Coronary artery (tissue), 2 donors: ENCODE measurements at regions not wholly inside any gene's neighbourhood (a gene's known extent, or its start where the extent isn't known, plus 50 kb on each side); places are given as distances from the start of the nearest gene placed in this dataset.

ENCODE experiments used
- DNase-seq: peaks from one replicate; pipeline ENCODE4 v3.0.0-alpha.2; 2017; ENCODE audit warnings: low spot score
- H3K27ac ChIP-seq, 2 donors: fragments of 200-600 bp; sonication (generic); one replicate each; pipeline ENCODE4 v1.5.1; 2016 to 2019
- H3K4me3 ChIP-seq: fragments of 200-600 bp; sonication (generic); 2 replicates; pipeline ENCODE4 v1.5.1; 2016; ENCODE audit warnings: mild to moderate bottlenecking, moderate library complexity
- TF ChIP-seq, protein P1 (sequence below): fragments of 200-600 bp; sonication (generic); IDR thresholded peaks from one replicate; pipeline ENCODE4 v1.5.1; 2019; ENCODE audit warnings: antibody characterized with exemption

DNA sequence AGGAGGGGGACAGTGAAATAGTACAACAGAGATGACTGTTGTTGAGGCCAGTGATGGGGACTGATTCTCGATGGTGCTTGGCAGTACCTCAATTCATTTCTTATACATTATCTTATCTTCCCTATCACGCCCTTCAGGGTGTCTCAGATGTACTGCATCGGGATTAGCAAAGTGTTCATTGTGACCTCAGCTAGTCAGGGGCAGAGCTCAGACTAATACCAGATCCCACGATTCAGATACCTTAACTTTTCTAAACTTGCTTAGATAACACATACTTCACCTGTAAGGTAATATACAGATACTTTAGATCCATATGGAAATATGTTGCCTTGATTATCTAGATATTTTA, 720.6 kb downstream of the EFNB2 start:
- no peak overlapping the region for H3K27ac ChIP-seq
- H3K4me3 ChIP-seq = no peak overlapping the region
- no peak for DNase-seq
- TF ChIP-seq, protein P1, sequence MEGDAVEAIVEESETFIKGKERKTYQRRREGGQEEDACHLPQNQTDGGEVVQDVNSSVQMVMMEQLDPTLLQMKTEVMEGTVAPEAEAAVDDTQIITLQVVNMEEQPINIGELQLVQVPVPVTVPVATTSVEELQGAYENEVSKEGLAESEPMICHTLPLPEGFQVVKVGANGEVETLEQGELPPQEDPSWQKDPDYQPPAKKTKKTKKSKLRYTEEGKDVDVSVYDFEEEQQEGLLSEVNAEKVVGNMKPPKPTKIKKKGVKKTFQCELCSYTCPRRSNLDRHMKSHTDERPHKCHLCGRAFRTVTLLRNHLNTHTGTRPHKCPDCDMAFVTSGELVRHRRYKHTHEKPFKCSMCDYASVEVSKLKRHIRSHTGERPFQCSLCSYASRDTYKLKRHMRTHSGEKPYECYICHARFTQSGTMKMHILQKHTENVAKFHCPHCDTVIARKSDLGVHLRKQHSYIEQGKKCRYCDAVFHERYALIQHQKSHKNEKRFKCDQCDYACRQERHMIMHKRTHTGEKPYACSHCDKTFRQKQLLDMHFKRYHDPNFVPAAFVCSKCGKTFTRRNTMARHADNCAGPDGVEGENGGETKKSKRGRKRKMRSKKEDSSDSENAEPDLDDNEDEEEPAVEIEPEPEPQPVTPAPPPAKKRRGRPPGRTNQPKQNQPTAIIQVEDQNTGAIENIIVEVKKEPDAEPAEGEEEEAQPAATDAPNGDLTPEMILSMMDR = no peak

DNA sequence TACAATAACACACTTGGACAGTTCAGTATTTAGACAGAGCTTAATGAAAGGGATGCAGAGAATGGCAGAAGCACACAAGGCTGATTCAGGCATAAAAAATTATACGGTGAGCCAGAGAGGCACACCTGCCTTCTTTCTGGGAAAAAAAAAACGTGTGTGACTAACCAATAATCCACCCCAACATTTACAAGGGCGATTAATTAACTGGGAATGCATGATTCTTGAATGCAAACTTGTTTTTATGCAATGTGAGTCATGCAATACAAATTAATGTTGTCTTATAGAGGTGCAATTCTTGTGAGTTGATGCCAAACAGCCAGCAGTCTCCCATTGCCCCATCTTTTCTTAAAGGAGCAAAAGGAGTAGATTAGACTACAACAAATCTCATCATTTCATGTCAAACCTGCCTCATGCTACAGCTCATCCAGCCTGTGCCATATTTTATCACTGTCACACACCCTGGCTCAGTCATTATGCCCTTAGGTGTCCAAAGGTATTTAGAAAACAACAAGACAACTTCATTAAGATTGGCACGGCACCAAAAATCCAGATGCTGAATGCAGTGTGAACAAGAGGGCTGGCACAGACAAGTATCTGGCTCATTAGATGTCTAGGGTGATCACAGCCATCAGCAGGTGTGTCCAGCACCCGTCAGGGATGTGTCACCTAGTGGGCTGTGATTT, 721.1 kb downstream of the EFNB2 start:
- Histone ChIP-seq H3K4me3 (no peak overlapping the region), H3K27ac (no peak overlapping the region)
- TF ChIP-seq, protein P1 = no peak
- DNase-seq = no peak

DNA sequence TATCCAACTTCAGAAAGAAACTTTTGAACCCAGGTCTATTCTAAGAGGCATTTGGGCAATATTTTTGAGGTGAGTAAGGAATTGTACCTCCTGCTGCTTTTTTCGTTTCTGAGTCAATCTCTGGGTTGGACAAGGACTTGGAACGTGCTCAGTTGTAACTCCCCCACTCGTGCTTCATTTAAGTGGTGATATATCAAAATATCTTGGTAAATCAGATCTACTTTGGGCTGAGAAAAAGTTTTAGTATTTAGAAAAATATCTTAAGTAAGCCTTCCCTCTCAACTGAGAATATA, 728.9 kb downstream of the EFNB2 start:
- no peak overlapping the region for H3K4me3 ChIP-seq
- no peak overlapping the region for H3K27ac ChIP-seq
- TF ChIP-seq, protein P1 = no peak
- no peak for DNase-seq

DNA sequence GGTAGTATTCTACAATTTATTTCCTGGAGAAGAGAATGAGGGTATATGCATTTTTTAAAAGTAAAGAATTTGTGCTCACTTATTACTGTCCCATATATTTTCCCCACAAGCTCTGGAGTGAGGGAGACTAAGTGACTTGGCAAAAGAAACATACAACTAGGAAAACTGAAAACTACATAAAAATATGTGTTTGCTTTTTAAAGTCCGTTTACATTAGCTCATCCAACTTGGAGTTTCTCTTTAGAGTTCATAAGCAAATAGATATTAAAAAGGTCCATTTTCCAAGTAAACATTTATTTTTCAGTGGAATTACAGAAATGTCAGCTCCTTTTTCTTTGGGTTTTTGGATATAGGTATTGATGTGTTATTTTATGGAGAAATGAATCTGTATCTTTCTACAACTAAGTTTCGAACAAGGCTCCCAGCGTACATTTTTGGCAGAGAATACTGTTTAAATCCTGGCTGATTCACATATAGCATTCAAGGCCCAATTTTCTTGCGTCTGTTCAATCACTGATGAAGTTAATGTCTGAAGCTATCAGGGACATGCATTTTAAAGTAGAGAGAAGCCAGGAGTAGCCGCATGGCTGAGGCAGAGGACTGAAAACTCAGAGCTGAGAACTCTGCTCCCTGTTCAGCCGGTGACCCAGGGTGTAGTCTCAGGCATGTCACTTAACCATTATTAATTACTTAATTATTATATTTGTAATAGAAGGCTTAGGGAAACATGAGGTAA, 729.4 kb downstream of the EFNB2 start:
- TF ChIP-seq, protein P1 = no peak
- no peak overlapping the region for H3K27ac ChIP-seq
- no peak for DNase-seq
- no peak overlapping the region for H3K4me3 ChIP-seq

DNA sequence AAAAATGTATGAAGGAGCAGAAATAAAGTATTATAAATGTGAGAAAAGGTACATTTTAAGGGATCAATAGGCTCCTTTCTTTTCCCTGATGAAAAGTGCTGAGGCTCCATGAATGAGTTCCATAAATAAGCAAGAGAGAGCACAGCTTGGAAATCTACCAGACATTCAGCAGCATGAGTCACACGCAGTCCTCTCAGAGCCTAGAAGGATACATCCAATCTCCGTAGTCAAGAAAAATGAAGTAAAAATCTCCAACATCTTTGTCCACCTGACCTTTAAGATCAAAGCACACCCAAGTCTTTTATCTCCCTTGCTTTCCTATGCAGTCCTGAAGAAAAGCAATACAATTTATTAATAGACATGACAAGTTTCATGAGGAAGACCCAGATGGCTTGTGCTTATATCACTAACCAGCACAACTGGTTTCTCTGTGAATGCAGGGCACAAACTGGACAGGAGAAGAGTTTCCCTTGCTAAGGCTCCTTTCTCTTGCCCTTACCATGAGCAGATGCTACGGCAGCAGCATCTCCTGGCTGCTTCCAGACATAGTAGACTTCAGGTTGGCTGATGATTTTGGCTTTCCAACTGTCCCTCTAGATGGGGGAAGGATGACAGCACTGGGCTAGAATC, 730.8 kb downstream of the EFNB2 start:
- DNase-seq = no peak
- Histone ChIP-seq H3K27ac (no peak overlapping the region), H3K4me3 (no peak overlapping the region)
- TF ChIP-seq, protein P1 = no peak

DNA sequence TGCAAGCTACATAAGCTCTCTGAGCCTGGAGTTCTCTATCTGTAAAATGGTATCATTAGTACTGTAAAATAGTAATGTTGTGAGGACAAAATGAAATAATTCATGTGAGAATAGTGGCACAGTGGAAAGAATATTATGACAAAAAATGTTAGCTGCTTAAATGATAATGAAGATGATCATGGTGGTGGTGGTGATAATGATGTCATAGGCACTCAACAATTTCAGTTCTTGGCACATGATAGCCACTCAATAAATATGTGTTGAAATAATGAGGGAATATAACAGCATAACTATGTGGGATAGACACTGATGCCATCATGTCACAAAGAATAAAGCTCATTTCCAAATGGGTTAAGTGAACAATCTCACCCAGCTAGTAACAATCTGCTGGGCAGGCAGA, 736.3 kb downstream of the EFNB2 start:
- TF ChIP-seq, protein P1 = no peak
- Histone ChIP-seq H3K4me3 (no peak overlapping the region), H3K27ac (no peak overlapping the region)
- no peak for DNase-seq

DNA sequence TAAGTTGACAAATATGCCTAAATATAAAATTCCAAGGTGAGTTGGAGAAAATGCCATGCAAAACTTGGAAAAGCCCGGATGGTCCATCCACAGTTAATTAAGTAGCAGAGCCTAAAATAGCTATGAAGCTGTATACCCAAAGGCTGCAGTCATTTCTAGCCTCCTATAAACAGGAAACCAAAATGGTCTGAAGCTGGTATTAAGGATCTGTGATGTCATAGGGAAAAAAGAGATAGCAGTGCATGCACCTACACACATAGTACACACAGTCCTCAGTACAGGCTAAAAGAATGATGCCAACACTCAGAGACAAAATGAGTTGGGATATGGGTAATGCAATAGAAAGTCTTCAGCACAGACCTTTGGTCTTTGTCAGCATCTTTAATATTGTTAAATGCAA, 736.9 kb downstream of the EFNB2 start:
- DNase-seq = no peak
- H3K27ac ChIP-seq = no peak overlapping the region
- H3K4me3 ChIP-seq = no peak overlapping the region
- TF ChIP-seq, protein P1 = no peak
